ENCODE measurements at regions not wholly inside any gene's neighbourhood (a gene's known extent, or its start where the extent isn't known, plus 50 kb on each side); places are given as distances from the start of the nearest gene placed in this dataset.

DNA sequence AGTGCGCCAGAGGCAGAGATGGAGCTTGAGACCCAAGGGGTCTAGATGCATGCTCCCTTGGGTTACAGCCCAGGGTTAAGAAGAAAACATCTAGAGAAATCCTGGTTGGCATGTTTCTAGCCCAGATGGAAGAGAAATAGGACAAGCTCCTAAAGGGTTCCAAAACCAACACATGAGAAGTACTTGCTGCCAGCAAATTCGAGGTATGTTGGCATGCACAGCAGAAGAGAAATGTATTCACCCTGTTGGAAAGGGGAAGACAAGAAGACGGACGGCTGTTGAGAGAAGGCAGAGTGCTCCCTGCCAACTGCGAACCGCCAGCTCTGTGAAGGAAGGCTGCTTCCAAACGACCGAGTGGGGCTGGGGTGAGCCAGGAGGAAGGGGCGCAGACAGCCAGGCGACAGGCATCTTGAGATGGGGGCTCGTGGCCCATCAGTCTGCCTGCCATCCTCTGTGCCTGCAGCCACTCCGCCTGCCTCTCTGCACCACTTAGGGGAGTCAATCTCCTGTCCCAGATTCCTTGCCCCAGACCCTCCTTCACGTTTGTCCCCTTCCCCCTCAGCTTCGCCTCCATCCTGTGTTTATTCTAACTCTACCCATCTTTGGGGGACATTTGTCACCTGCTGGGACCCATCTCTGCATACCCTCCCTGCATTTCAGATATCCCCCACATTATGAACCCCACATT is 249.2 kb downstream of the CDC5L start:
- H3K4me3 ChIP-seq, result no peak overlapping the region
- no peak overlapping the region for H3K27ac ChIP-seq
- H3K4me1 ChIP-seq (ENCODE audit: insufficient read depth), result no peaks in the 10 kb centered on the region
- no peaks in the 10 kb centered on the region for H3K36me3 ChIP-seq
- DNase-seq, result no peak
- no peaks in the 10 kb centered on the region for H3K9me3 ChIP-seq
- TF ChIP-seq, protein P1, sequence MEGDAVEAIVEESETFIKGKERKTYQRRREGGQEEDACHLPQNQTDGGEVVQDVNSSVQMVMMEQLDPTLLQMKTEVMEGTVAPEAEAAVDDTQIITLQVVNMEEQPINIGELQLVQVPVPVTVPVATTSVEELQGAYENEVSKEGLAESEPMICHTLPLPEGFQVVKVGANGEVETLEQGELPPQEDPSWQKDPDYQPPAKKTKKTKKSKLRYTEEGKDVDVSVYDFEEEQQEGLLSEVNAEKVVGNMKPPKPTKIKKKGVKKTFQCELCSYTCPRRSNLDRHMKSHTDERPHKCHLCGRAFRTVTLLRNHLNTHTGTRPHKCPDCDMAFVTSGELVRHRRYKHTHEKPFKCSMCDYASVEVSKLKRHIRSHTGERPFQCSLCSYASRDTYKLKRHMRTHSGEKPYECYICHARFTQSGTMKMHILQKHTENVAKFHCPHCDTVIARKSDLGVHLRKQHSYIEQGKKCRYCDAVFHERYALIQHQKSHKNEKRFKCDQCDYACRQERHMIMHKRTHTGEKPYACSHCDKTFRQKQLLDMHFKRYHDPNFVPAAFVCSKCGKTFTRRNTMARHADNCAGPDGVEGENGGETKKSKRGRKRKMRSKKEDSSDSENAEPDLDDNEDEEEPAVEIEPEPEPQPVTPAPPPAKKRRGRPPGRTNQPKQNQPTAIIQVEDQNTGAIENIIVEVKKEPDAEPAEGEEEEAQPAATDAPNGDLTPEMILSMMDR (IDR thresholded peaks at IDR 0.05), result no peak
- TF ChIP-seq POLR2A (IDR thresholded peaks at IDR 0.05) (no peak), EP300 (IDR thresholded peaks at IDR 0.05) (no peak)
- no peaks in the 10 kb centered on the region for H3K27me3 ChIP-seq
- 77 to 84% (median 80%) methylated on average over 14 of the region's 14 CpGs for WGBS, 3 donors
- intact Hi-C loops (cut with DNase I), result no loop called here

DNA sequence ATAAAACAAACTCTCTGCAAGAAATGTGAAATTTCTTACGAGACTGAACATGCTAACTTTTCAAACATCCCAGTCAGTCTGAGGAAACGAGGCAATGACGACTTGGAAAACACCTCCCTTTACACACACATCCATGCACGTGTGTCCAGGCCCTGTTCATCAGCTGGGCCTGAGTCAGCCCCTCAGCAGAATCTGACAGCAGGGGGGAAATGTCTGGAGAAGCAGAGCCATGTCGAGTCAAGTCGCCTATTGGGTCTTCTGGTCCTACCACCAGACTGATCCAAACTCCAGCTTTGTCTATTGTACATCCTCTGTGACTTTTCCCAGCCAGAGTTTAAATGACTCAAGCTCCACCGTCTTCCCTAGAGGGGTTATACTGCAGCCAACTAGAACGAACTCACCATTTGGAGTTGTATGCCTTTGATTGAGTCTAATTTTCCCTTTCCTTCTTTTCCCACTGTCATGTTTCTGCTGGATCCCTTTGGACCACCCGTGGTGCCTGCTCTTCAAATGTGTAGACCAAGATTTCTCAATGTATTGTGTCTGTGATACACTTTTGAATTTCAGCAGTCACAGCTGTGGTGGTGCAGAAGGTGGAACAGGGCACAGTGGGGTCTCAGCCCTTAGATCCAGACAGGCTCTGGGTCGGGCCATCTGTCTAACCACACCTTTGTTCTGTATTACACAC is 254.0 kb downstream of the CDC5L start:
- DNase-seq, result no peak
- Histone ChIP-seq H3K27ac (no peak overlapping the region), H3K27me3 (no peaks in the 10 kb centered on the region), H3K9me3 (no peaks in the 10 kb centered on the region), H3K36me3 (no peaks in the 10 kb centered on the region), H3K4me1 (ENCODE audit: insufficient read depth) (no peaks in the 10 kb centered on the region), H3K4me3 (no peak overlapping the region)
- intact Hi-C loops (cut with DNase I), result no loop called here
- WGBS, 3 donors, result 86 to 87% (median 86%) methylated on average over 10 of the region's 10 CpGs
- TF ChIP-seq POLR2A (IDR thresholded peaks at IDR 0.05) (no peak), EP300 (IDR thresholded peaks at IDR 0.05) (no peak)
- TF ChIP-seq, protein P1 (IDR thresholded peaks at IDR 0.05), result no peak

DNA sequence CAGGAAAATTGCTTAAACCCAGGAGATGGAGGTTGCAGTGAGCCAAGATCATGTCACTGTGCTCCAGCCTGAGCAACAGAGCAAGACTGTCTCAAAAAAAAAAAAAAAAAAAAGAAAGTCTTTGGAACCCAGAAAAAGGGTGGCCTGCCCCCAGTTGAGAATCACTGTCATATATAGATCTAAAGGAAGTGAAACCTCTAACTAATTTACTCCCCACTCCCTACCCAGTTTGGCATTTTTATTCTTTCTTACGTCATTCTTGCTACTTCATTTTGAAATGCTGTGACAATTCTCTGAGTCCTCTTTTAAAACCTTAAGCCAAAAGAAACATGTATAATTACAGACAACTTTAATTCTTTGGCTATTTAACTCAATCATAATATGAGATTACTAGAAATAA is 254.8 kb downstream of the CDC5L start:
- H3K4me1 ChIP-seq (ENCODE audit: insufficient read depth), result no peaks in the 10 kb centered on the region
- H3K9me3 ChIP-seq, result no peaks in the 10 kb centered on the region
- TF ChIP-seq POLR2A (IDR thresholded peaks at IDR 0.05) (no peak), EP300 (IDR thresholded peaks at IDR 0.05) (no peak)
- TF ChIP-seq, protein P1 (IDR thresholded peaks at IDR 0.05), result no peak
- H3K27ac ChIP-seq, result no peak overlapping the region
- 88 to 98% (median 94%) methylated on average over 1 of the region's 1 CpG for WGBS, 3 donors
- DNase-seq, result no peak
- no peaks in the 10 kb centered on the region for H3K36me3 ChIP-seq
- intact Hi-C loops (cut with DNase I), result no loop called here
- no peaks in the 10 kb centered on the region for H3K27me3 ChIP-seq
- no peak overlapping the region for H3K4me3 ChIP-seq

DNA sequence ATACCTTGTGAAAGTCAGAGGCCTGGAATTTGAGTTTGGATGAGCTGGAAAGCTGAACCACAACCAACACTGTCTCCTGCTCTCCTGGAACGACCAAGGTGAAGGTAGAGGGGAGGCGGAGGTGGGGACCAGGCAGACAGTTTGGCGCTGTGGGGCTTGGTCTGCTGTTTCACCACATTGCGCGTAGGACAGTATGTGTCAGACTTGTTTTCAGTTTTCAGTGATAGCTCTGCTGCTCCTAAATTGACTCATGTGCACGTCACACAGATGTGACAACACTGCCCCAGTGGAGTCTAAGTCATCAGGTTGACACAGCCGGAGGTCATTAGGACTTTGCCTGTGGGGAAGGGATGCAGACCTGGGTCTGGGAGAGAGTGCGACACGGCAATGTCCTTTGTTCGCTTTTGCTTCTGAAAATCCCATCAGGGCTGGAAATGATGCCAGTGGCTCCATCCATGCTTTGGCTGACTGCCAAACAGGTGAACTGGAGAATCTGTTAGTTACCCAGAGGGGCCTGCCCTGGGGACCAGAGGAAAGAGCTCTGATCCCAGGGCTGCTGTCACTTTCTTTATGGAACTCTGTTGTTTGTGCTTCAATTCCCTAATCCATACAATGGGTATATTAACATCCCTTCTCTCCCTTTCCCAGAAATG is 255.5 kb downstream of the CDC5L start:
- intact Hi-C loops (cut with DNase I), result no loop called here
- H3K4me3 ChIP-seq, result no peak overlapping the region
- no peak for DNase-seq
- H3K36me3 ChIP-seq, result no peaks in the 10 kb centered on the region
- TF ChIP-seq, protein P1 (IDR thresholded peaks at IDR 0.05), result no peak
- TF ChIP-seq POLR2A (IDR thresholded peaks at IDR 0.05) (no peak), EP300 (IDR thresholded peaks at IDR 0.05) (no peak)
- 89 to 95% (median 92%) methylated on average over 10 of the region's 10 CpGs for WGBS, 3 donors
- no peaks in the 10 kb centered on the region for H3K9me3 ChIP-seq
- no peaks in the 10 kb centered on the region for H3K27me3 ChIP-seq
- H3K27ac ChIP-seq, result no peak overlapping the region
- H3K4me1 ChIP-seq (ENCODE audit: insufficient read depth), result no peaks in the 10 kb centered on the region
